ENCODE measurements at regions not wholly inside any gene's neighbourhood (a gene's known extent, or its start where the extent isn't known, plus 50 kb on each side); places are given as distances from the start of the nearest gene placed in this dataset.

GRCh38 chr10:31171402-31172083, 139.9 kb upstream of the ZNF438 start:
- H3K9me3 ChIP-seq, result peaks cover 0 to 9% (median 6%) of the 10 kb centered on the region in 4 donors
- DNase-seq (no peak), ATAC-seq (ENCODE audit: low FRiP score in 2 of 2) (no peak)
- 94 to 95% methylated on average over 4 of the region's 4 CpGs for WGBS, 2 donors
- no peak overlapping the region for H3K27ac ChIP-seq
- H3K4me3 ChIP-seq, result no peak overlapping the region
- TF ChIP-seq POLR2AphosphoS5 (IDR thresholded peaks at IDR 0.05), result no peak
- TF ChIP-seq EP300 (IDR thresholded peaks at IDR 0.05), result no peak
- no peak for TF ChIP-seq POLR2A (IDR thresholded peaks at IDR 0.05)
- TF ChIP-seq CTCF (IDR thresholded peaks at IDR 0.05), result no peak
- H3K27me3 ChIP-seq, result no peaks in the 10 kb centered on the region
- H3K4me1 ChIP-seq, result no peaks in the 10 kb centered on the region
- H3K36me3 ChIP-seq, result no peaks in the 10 kb centered on the region

- no peak for TF ChIP-seq POLR2AphosphoS5 (IDR thresholded peaks at IDR 0.05)
- TF ChIP-seq CTCF (IDR thresholded peaks at IDR 0.05), result no peak
- TF ChIP-seq POLR2A (IDR thresholded peaks at IDR 0.05), result no peak
- no peak for TF ChIP-seq EP300 (IDR thresholded peaks at IDR 0.05)
- Histone ChIP-seq H3K4me1 (no peaks in the 10 kb centered on the region), H3K4me3 (no peak overlapping the region), H3K27ac (no peak overlapping the region), H3K9me3 (peaks cover 0 to 9% (median 6%) of the 10 kb centered on the region in 4 donors), H3K27me3 (no peaks in the 10 kb centered on the region), H3K36me3 (no peaks in the 10 kb centered on the region)
- WGBS, 2 donors, result 93 to 100% methylated on average over 1 of the region's 1 CpG
- ATAC-seq (ENCODE audit: low FRiP score in 2 of 2), result no peak
- no peak for DNase-seq
These were observed 141.3 kb upstream of the ZNF438 start for GRCh38 chr10:31172925-31173324.

GRCh38 chr10:31173752-31174151, 142.1 kb upstream of the ZNF438 start:
- ATAC-seq (ENCODE audit: low FRiP score in 2 of 2), result no peak
- 89 to 95% methylated on average over 5 of the region's 5 CpGs for WGBS, 2 donors
- no peak for DNase-seq
- H3K9me3 ChIP-seq, result peaks cover 0 to 9% (median 6%) of the 10 kb centered on the region in 4 donors
- no peaks in the 10 kb centered on the region for H3K36me3 ChIP-seq
- TF ChIP-seq POLR2AphosphoS5 (IDR thresholded peaks at IDR 0.05) (no peak), EP300 (IDR thresholded peaks at IDR 0.05) (no peak), POLR2A (IDR thresholded peaks at IDR 0.05) (no peak), CTCF (IDR thresholded peaks at IDR 0.05) (no peak)
- no peak overlapping the region for H3K4me3 ChIP-seq
- no peak overlapping the region for H3K27ac ChIP-seq
- no peaks in the 10 kb centered on the region for H3K4me1 ChIP-seq
- no peaks in the 10 kb centered on the region for H3K27me3 ChIP-seq

- no peak for DNase-seq
- H3K4me1 ChIP-seq, result no peaks in the 10 kb centered on the region
- WGBS, 2 donors, result 77 to 82% methylated on average over 5 of the region's 5 CpGs
These were observed 139.8 kb upstream of the ZEB1 start for GRCh38 chr10:31179091-31179680.

GRCh38 chr10:31186225-31187000, 132.6 kb upstream of the ZEB1 start:
- H3K27me3 ChIP-seq, result no peaks in the 10 kb centered on the region
- H3K36me3 ChIP-seq, result no peaks in the 10 kb centered on the region
- H3K4me1 ChIP-seq, result no peaks in the 10 kb centered on the region
- H3K27ac ChIP-seq, result no peak overlapping the region
- WGBS, 2 donors, result 72% methylated on average over 7 of the region's 7 CpGs
- DNase-seq (no peak), ATAC-seq (ENCODE audit: low FRiP score in 2 of 2) (no peak)
- H3K4me3 ChIP-seq, result no peak overlapping the region
- H3K9me3 ChIP-seq, result no peaks in the 10 kb centered on the region
- TF ChIP-seq EP300 (IDR thresholded peaks at IDR 0.05) (no peak), POLR2AphosphoS5 (IDR thresholded peaks at IDR 0.05) (no peak), CTCF (IDR thresholded peaks at IDR 0.05) (no peak), POLR2A (IDR thresholded peaks at IDR 0.05) (no peak)

More at GRCh38 chr10:31179091-31179680, 139.8 kb upstream of the ZEB1 start:
- Histone ChIP-seq H3K27ac (no peak overlapping the region), H3K27me3 (no peaks in the 10 kb centered on the region), H3K4me3 (no peak overlapping the region), H3K9me3 (peaks cover 0 to 9% (median 6%) of the 10 kb centered on the region in 4 donors), H3K36me3 (no peaks in the 10 kb centered on the region)
- TF ChIP-seq POLR2AphosphoS5 (IDR thresholded peaks at IDR 0.05), result no peak
- no peak for ATAC-seq (ENCODE audit: low FRiP score in 2 of 2)
